OCI-LY7 (cell line): ENCODE measurements at regions not wholly inside any gene's neighbourhood (a gene's known extent, or its start where the extent isn't known, plus 50 kb on each side); places are given as distances from the start of the nearest gene placed in this dataset.

ENCODE experiments used
- CTCF ChIP-seq: fragments of 200-600 bp; sonication (generic); conservative IDR thresholded peaks from 2 replicates; pipeline ENCODE4 v1.5.1; 2014; ENCODE audit warnings: mild to moderate bottlenecking, antibody characterized with exemption, low read length, moderate library complexity, mixed read lengths
- EZH2phosphoT487 ChIP-seq: fragments of 200-600 bp; sonication (generic); IDR thresholded peaks from 2 replicates; pipeline ENCODE4 v1.6.1; 2018; ENCODE audit warnings: low read depth, borderline replicate concordance, mild to moderate bottlenecking, mixed run types, antibody characterized with exemption, low read length, moderate library complexity, mixed read lengths

- no peak for TF ChIP-seq CTCF
- no peak for TF ChIP-seq EZH2phosphoT487
Observed at GRCh38 chr10:62461120-62461519, 87.0 kb downstream of the ZNF365 start.
